NOMO-1 treated with DMSO at 0.1 percent for 48 hours (cell line): ENCODE measurements at regions not wholly inside any gene's neighbourhood (a gene's known extent, or its start where the extent isn't known, plus 50 kb on each side); places are given as distances from the start of the nearest gene placed in this dataset.

Source experiments
- DNase-seq: peaks from one replicate; lab custom pipeline; 2025; ENCODE audit not compliant: unreplicated experiment; lab: John Stamatoyannopoulos, UW

GRCh38 chr7:132072873-132073272 is 503.4 kb downstream of the PLXNA4 start:
- no peak for DNase-seq

GRCh38 chr7:132072165-132072564 is 504.1 kb downstream of the PLXNA4 start:
- DNase-seq: no peak

- no peak for DNase-seq
Measured at GRCh38 chr7:132069306-132069705, 507.0 kb downstream of the PLXNA4 start.

GRCh38 chr7:132066761-132067171 is 509.5 kb downstream of the PLXNA4 start:
- DNase-seq: no peak

DNA sequence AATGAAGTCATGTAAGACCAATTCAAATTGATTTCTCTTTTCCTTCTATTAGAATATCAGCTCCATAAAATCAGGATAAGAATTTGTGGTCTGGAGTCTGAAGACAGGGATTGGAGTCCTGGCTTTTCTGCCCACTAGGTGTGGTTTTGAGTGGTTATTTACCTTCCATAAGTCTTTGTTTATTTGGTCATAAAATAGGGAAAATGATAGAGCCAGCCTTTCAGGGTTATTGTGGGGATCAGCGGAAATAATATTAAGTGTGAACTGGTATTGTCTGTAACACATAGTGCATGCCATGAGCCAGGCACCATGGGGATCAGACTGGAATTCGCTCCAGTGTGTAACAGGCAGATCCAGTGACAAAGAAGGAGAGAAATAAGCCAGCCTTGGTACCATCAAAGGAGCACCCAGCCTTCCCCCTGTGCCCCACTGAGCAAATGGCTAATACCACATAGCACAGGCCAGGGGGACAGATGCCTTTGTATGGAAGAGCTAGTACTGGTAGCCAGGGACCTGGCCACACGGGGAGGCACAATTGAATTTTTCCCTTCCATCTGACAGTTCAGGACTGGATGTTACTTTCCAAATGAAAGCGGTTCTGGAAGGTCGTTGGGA is 509.7 kb upstream of the PODXL start:
- no peak for DNase-seq

GRCh38 chr7:132065193-132065988 is 509.0 kb upstream of the PODXL start:
- DNase-seq: no peak

DNA sequence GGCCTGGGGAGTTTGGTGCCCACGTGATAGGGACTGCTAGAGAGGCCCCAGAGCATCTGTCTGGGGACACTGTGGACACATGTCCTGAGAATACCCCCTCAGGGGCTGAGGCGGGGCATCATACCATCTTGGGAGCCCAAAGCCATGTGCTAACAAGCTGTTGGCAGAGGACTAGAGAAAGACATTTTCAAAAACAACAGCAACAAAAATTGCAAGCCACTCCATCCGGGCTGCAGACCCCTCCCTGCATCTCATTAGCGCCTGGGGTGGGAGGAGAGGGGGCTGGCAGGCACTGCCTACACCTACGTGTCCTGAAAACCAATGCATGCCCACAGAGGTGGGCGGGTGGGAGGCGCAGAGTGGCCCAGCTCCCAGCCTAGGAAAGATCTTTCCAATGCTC is 507.4 kb upstream of the PODXL start:
- DNase-seq: no peak

GRCh38 chr7:132061937-132062336 is 505.5 kb upstream of the PODXL start:
- DNase-seq: no peak

GRCh38 chr7:132059141-132059540 is 502.7 kb upstream of the PODXL start:
- no peak for DNase-seq

- no peak for DNase-seq
Measured at GRCh38 chr7:132055336-132056120, 499.1 kb upstream of the PODXL start.

GRCh38 chr7:132053871-132054270 is 497.4 kb upstream of the PODXL start:
- no peak for DNase-seq

DNA sequence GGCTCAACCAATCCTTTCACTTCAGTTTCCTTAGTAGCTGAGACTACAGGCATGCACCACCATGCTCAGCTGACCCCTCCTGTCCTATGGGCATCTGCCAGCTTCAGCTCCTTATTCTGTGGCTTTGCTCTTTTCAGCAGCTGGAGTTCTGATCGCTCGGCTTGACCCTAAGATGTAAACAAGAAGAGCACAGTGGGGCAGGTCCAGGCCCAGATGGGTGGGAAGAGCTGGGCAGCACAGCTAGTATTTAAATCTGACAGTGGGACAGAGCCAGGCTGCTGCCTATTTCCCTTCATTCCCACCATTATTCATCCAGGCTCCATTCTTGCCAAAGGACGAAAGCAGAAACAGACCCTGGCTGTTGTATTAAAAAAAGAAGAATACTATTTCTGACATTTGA is 494.9 kb upstream of the PODXL start:
- DNase-seq: no peak

DNA sequence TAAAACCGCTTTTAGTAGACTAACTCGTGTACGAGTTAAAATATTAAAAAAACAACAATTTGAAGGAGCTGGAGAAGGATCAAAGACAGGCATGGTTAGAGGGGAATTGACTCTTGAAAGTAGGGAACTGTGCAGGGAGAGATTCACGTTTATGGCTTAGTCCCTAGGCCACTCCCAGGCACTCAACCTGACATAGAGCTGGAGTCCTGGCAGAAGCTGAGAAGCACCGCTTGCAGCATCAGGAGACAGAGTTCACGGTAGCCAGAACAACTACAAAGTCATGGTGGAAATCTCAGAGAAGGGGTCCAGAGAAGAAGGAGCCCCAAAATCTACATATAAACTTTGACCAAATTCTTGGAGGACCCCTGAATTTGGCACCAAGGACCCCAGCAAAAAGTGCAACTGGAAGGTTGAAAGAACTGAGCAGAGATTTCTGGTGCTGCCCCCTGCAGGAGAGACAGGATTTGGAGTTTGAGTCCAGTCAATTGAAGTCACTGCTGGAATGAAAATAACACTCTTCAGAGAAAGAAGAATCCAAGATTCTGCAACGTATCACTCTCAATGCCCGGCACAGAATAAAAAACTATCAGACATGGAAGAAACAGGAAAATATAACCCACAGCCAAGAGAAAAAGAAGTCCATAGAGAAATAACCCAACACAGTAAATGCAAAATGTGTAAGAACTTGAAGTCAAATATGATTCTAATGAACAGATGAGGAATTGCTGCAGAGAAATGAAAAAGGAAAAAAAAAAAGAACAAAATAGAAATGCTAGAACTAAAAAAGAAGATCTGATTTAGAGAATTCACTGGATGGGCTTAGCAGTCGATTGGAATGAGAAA is 493.3 kb upstream of the PODXL start:
- DNase-seq: peak; percentile 1

GRCh38 chr7:132045481-132045980 is 489.1 kb upstream of the PODXL start:
- no peak for DNase-seq

GRCh38 chr7:132045002-132045401 is 488.6 kb upstream of the PODXL start:
- no peak for DNase-seq

DNA sequence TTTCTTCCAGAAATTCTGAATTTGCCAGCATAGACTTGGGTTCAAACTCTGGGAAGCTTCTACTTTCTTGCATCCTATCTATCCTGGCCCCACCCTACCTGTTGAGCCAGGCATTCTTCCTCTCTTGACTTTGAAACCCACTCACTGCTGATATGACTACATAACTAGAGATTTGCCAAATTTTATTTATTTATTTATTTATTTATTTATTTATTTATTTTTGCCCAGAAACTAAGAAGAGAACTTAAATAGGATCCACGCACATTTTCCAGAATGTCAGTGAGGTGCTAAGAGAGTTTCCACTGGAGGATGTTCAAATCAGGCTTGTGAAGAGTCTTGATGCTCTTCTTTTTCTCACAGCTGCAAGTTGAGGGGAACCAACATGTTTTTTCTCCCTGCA is 487.8 kb upstream of the PODXL start:
- no peak for DNase-seq

DNA sequence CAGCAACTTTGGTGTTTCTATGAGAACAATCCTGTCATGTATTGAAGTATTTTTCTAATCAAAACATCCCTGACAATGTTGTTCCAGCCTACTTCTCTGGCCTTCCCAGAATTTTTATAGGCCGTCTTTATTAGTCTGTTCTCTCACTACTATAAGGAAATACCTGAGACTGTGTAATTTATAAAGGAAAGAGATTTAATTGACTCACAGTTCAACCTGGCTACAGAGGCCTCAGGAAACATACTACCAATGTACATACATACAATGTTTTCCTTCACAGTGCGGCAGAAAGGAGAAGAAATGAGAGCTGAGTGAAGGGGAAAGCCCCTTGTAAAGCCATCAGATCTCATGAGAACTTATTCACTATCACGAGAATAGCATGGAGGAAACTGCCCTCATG is 484.7 kb upstream of the PODXL start:
- no peak for DNase-seq

- DNase-seq: no peak
Measured at GRCh38 chr7:132035517-132036362, 479.3 kb upstream of the PODXL start.

GRCh38 chr7:132034748-132035416 is 478.5 kb upstream of the PODXL start:
- DNase-seq: no peak
